ENCODE measurements at regions not wholly inside any gene's neighbourhood (a gene's known extent, or its start where the extent isn't known, plus 50 kb on each side); places are given as distances from the start of the nearest gene placed in this dataset.

GRCh38 chr3:148643389-148643840, 54.3 kb upstream of the AGTR1 start:
- no peak for TF ChIP-seq RAD21 (IDR thresholded peaks at IDR 0.05; ENCODE audit: low read length)
- TF ChIP-seq CTCF (conservative IDR thresholded peaks at IDR 0.05; ENCODE audit: low read depth, low read length), result no peak
- TF ChIP-seq POLR2A (IDR thresholded peaks at IDR 0.05; ENCODE audit: low read depth, low read length), result no peak
- no peak for TF ChIP-seq SMC3 (IDR thresholded peaks at IDR 0.05; ENCODE audit: low read depth, low read length)
- TF ChIP-seq CEBPB (IDR thresholded peaks at IDR 0.05; ENCODE audit: low read depth, low read length), result peak; percentile 72
- TF ChIP-seq RFX5 (IDR thresholded peaks at IDR 0.05; ENCODE audit: low read depth, low read length), result no peak
- TF ChIP-seq MXI1 (IDR thresholded peaks at IDR 0.05; ENCODE audit: borderline replicate concordance, low read depth, low read length), result no peak
- no peak for TF ChIP-seq ELK1 (IDR thresholded peaks at IDR 0.05; ENCODE audit: borderline replicate concordance, low read depth, low read length)
- no peak for TF ChIP-seq USF2 (IDR thresholded peaks at IDR 0.05; ENCODE audit: low read depth, low read length)
- TF ChIP-seq FOS (IDR thresholded peaks at IDR 0.05; ENCODE audit: low read depth, low read length), result no peak
- TF ChIP-seq MAZ (IDR thresholded peaks at IDR 0.05; ENCODE audit: borderline replicate concordance, low read depth, low read length), result no peak
- TF ChIP-seq NFE2L2 (IDR thresholded peaks at IDR 0.05; ENCODE audit: low read depth, low read length), result peak; percentile 100
- no peak for TF ChIP-seq CHD1 (IDR thresholded peaks at IDR 0.05; ENCODE audit: low read depth, low read length)
- peak; percentile 89 for TF ChIP-seq MAFK (IDR thresholded peaks at IDR 0.05; ENCODE audit: low read depth, low read length)

All from IMR-90 (cell line).